Ovary (tissue), 7 donors: ENCODE measurements at regions not wholly inside any gene's neighbourhood (a gene's known extent, or its start where the extent isn't known, plus 50 kb on each side); places are given as distances from the start of the nearest gene placed in this dataset.

Source experiments
- DNase-seq, 5 donors: peaks; one replicate each; pipeline ENCODE4 v3.0.0-alpha.2; 2019 to 2020
- H3K27ac ChIP-seq, 2 donors: fragments of 200-600 bp; one replicate each; pipeline versions ENCODE4 v1.5.1 to v1.8.0; 2019 to 2022
- H3K27me3 ChIP-seq: fragments of 200-600 bp; one replicate; pipeline ENCODE4 v1.8.0; 2022
- H3K36me3 ChIP-seq: fragments of 200-600 bp; sonication (generic); one replicate; pipeline ENCODE4 v1.5.1; 2019
- H3K4me1 ChIP-seq: one replicate; pipeline ENCODE4 v1.8.1; 2013; ENCODE audit warnings: mild to moderate bottlenecking, moderate library complexity; ENCODE audit not compliant: insufficient read depth
- H3K4me3 ChIP-seq: fragments of 200-600 bp; sonication (generic); one replicate; pipeline ENCODE4 v1.5.1; 2017
- H3K9me3 ChIP-seq, 2 donors: fragments of 200-600 bp in 1 of 2; sonication (generic) in 1 of 2; one replicate each; pipeline versions ENCODE4 v1.5.1 to v1.8.1; 2013 to 2019; ENCODE audit warnings: mild to moderate bottlenecking in 1 of 2, moderate library complexity in 1 of 2
- CTCF ChIP-seq, 3 donors: fragments of 450-650 bp in 2 of 3; fragments of 200-600 bp in 1 of 3; IDR thresholded peaks; one replicate each; pipeline versions ENCODE4 v1.5.1 to v1.8.0; 2016 to 2022; ENCODE audit warnings: antibody characterized with exemption in 3 of 3, mild to moderate bottlenecking in 1 of 3
- EP300 ChIP-seq: sonication (generic); formaldehyde crosslinking; IDR thresholded peaks from one replicate; pipeline ENCODE4 v1.6.1; 2017; ENCODE audit warnings: antibody characterized with exemption
- POLR2A ChIP-seq: fragments of 450-650 bp; IDR thresholded peaks from one replicate; pipeline ENCODE4 v1.6.1; 2017; ENCODE audit warnings: antibody characterized with exemption, mild to moderate bottlenecking, moderate library complexity
- WGBS, 3 donors: extraction: QIAGEN DNeasy Blood & Tissue Kit in 1 of 3; methylation state at CpG; one replicate each; pipeline versions ENCODE4 v1.1.5 to v1.1.7; 2013 to 2017; 5-methylcytosine and 5-hydroxymethylcytosine counted together
- intact Hi-C, 4 donors: fragments of 100-400 bp; cut with DNase I; formaldehyde crosslinking; loops; one replicate each; pipeline versions ENCODE4 v1.11.0 to v1.15.1; 2022 to 2023
- donor health status: DM: no; HTN: no; CAD: no; lungs with moderate emphysema.
- donor health status: DM: no; HTN: no; CAD: no.
- donor health status: Bipolar disorder and iron deficiency.
- donor health status: DM: no; HTN: no; CAD: no.
- donor health status: DM: yes; HTN: yes; CAD: no.

- Histone ChIP-seq H3K9me3 (no peaks in the 10 kb centered on the region), H3K27me3 (peaks cover 3% of the 10 kb centered on the region), H3K4me1 (no peaks in the 10 kb centered on the region), H3K4me3 (no peak overlapping the region), H3K36me3 (no peaks in the 10 kb centered on the region), H3K27ac (no peak overlapping the region)
- TF ChIP-seq CTCF (IDR thresholded peaks at IDR 0.05): no peak
- no peak for DNase-seq
- 50 to 63% (median 55%) methylated on average over 4 of the region's 4 CpGs for WGBS, 3 donors
- intact Hi-C loops: no loop called here
Observed at GRCh38 chr22:22047776-22048175, 65.2 kb upstream of the TOP3B start.

GRCh38 chr22:22047266-22047665, 64.7 kb upstream of the TOP3B start:
- Histone ChIP-seq H3K9me3 (no peaks in the 10 kb centered on the region), H3K27me3 (peaks cover 3% of the 10 kb centered on the region), H3K4me3 (no peak overlapping the region), H3K4me1 (no peaks in the 10 kb centered on the region), H3K27ac (no peak overlapping the region), H3K36me3 (no peaks in the 10 kb centered on the region)
- DNase-seq: no peak
- TF ChIP-seq CTCF (IDR thresholded peaks at IDR 0.05) (no peak), EP300 (no peak), POLR2A (no peak)
- WGBS, 3 donors: 57 to 63% (median 62%) methylated on average over 3 of the region's 3 CpGs
- intact Hi-C loops: no loop called here

GRCh38 chr22:22046370-22046769, 63.8 kb upstream of the TOP3B start:
- H3K4me1 ChIP-seq: no peaks in the 10 kb centered on the region
- peaks cover 3% of the 10 kb centered on the region for H3K27me3 ChIP-seq
- WGBS, 3 donors: 22 to 29% (median 28%) methylated on average over 3 of the region's 3 CpGs
- intact Hi-C loops: no loop called here
- no peaks in the 10 kb centered on the region for H3K9me3 ChIP-seq
- no peak overlapping the region for H3K4me3 ChIP-seq
- no peaks in the 10 kb centered on the region for H3K36me3 ChIP-seq
- DNase-seq: no peak
- TF ChIP-seq EP300 (no peak), POLR2A (no peak), CTCF (IDR thresholded peaks at IDR 0.05) (no peak)
- H3K27ac ChIP-seq: no peak overlapping the region

- 63 to 72% (median 67%) methylated on average over 6 of the region's 6 CpGs for WGBS, 3 donors
- intact Hi-C loops: no loop called here
- no peaks in the 10 kb centered on the region for H3K36me3 ChIP-seq
Observed at GRCh38 chr22:22045571-22046335, 63.2 kb upstream of the TOP3B start.

More at GRCh38 chr22:22045571-22046335, 63.2 kb upstream of the TOP3B start:
- peaks cover 3% of the 10 kb centered on the region for H3K27me3 ChIP-seq
- TF ChIP-seq EP300 (no peak), CTCF (IDR thresholded peaks at IDR 0.05) (no peak), POLR2A (no peak)
- no peaks in the 10 kb centered on the region for H3K9me3 ChIP-seq
- DNase-seq: no peak
- no peak overlapping the region for H3K27ac ChIP-seq
- no peaks in the 10 kb centered on the region for H3K4me1 ChIP-seq
- H3K4me3 ChIP-seq: no peak overlapping the region
